DOHH2 (cell line): ENCODE measurements at regions not wholly inside any gene's neighbourhood (a gene's known extent, or its start where the extent isn't known, plus 50 kb on each side); places are given as distances from the start of the nearest gene placed in this dataset.

ENCODE experiments used
- H3F3A ChIP-seq: fragments of 200-600 bp; sonication (generic), shearing (Covaris generic); 2 replicates; pipeline ENCODE4 v1.6.0; 2016; ENCODE audit warnings: antibody characterized with exemption, mild to moderate bottlenecking; ENCODE audit not compliant: control insufficient read depth, insufficient read depth
- H3K27ac ChIP-seq: fragments of 200-600 bp; sonication (generic); 2 replicates; pipeline ENCODE4 v1.5.1; 2014; ENCODE audit warnings: low read depth, mild to moderate bottlenecking, low read length, moderate library complexity
- H3K27me3 ChIP-seq: fragments of 200-600 bp; sonication (generic); 2 replicates; pipeline ENCODE4 v1.6.1; 2014; ENCODE audit warnings: mild to moderate bottlenecking, low read length, mixed read lengths; ENCODE audit not compliant: control insufficient read depth
- H3K36me3 ChIP-seq: fragments of 200-600 bp; sonication (generic); 2 replicates; pipeline ENCODE4 v1.6.1; 2014; ENCODE audit warnings: mild to moderate bottlenecking, low read length, moderate library complexity, mixed read lengths; ENCODE audit not compliant: control insufficient read depth
- H3K4me1 ChIP-seq: fragments of 200-600 bp; sonication (generic); 2 replicates; pipeline ENCODE4 v1.6.1; 2014; ENCODE audit warnings: mild to moderate bottlenecking, low read length, mixed read lengths; ENCODE audit not compliant: control insufficient read depth
- H3K4me2 ChIP-seq: fragments of 200-600 bp; sonication (generic); 2 replicates; pipeline ENCODE4 v1.6.0; 2014; ENCODE audit warnings: mild to moderate bottlenecking, low read length, moderate library complexity
- H3K4me3 ChIP-seq: fragments of 200-600 bp; sonication (generic); 2 replicates; pipeline ENCODE4 v1.5.1; 2014; ENCODE audit warnings: mild to moderate bottlenecking, low read length, mixed read lengths
- H3K79me2 ChIP-seq: fragments of 200-600 bp; sonication (generic); 2 replicates; pipeline ENCODE4 v1.6.1; 2014; ENCODE audit warnings: mild to moderate bottlenecking, low read length, mixed read lengths; ENCODE audit not compliant: control insufficient read depth
- H3K9me2 ChIP-seq: fragments of 200-600 bp; sonication (generic); replicated peaks from 2 replicates; pipeline ENCODE4 v1.6.1; 2014; ENCODE audit warnings: mild to moderate bottlenecking, low read length, mixed read lengths; ENCODE audit not compliant: control insufficient read depth
- H3K9me3 ChIP-seq: fragments of 200-600 bp; sonication (generic); 2 replicates; pipeline ENCODE4 v1.6.1; 2014; ENCODE audit warnings: antibody characterized with exemption, low read length, mixed read lengths; ENCODE audit not compliant: control insufficient read depth, insufficient read depth
- H4K20me1 ChIP-seq: fragments of 200-600 bp; sonication (generic); 2 replicates; pipeline ENCODE4 v1.6.0; 2014; ENCODE audit warnings: low read depth, mild to moderate bottlenecking, antibody characterized with exemption, low read length, moderate library complexity; ENCODE audit not compliant: control insufficient read depth, insufficient read depth
- EZH2phosphoT487 ChIP-seq: fragments of 200-600 bp; sonication (generic); IDR thresholded peaks from 2 replicates; pipeline ENCODE4 v1.6.1; 2017; ENCODE audit warnings: borderline replicate concordance, mild to moderate bottlenecking, antibody characterized with exemption, low read length, moderate library complexity, mixed read lengths
- TF ChIP-seq, protein P1 (sequence below): fragments of 200-600 bp; sonication (generic); IDR thresholded peaks from one replicate; pipeline ENCODE4 v1.5.1; 2014; ENCODE audit warnings: antibody characterized with exemption, mild to moderate bottlenecking, low read depth, low read length; ENCODE audit not compliant: poor library complexity, severe bottlenecking

DNA sequence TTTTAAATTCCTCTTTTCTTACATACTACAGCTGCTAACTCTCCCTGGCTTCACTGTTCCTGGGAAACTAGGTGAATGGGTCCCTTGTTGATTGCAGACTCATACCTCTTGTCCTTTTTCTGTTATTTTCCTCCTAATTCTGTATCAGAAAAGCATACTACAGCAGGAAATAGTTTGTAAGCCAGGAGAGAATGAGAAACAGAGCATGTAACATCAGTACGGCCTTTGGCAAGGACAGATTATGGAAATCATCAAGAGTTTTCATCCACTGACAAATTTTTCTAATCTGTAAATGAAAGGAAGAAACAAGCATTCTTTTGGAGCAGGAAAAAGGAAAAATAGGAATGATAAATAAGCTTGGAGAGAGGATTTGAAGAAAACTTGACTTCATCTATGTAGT, 239.2 kb downstream of the ANTXR2 start:
- Histone ChIP-seq H4K20me1 (no peaks in the 10 kb centered on the region), H3K9me2 (no peaks in the 10 kb centered on the region), H3K4me3 (no peak overlapping the region), H3K4me1 (no peaks in the 10 kb centered on the region), H3K27ac (no peak overlapping the region), H3K27me3 (no peaks in the 10 kb centered on the region), H3K79me2 (no peaks in the 10 kb centered on the region), H3F3A (no peaks in the 10 kb centered on the region), H3K4me2 (no peak overlapping the region), H3K36me3 (no peaks in the 10 kb centered on the region), H3K9me3 (no peaks in the 10 kb centered on the region)
- TF ChIP-seq, protein P1, sequence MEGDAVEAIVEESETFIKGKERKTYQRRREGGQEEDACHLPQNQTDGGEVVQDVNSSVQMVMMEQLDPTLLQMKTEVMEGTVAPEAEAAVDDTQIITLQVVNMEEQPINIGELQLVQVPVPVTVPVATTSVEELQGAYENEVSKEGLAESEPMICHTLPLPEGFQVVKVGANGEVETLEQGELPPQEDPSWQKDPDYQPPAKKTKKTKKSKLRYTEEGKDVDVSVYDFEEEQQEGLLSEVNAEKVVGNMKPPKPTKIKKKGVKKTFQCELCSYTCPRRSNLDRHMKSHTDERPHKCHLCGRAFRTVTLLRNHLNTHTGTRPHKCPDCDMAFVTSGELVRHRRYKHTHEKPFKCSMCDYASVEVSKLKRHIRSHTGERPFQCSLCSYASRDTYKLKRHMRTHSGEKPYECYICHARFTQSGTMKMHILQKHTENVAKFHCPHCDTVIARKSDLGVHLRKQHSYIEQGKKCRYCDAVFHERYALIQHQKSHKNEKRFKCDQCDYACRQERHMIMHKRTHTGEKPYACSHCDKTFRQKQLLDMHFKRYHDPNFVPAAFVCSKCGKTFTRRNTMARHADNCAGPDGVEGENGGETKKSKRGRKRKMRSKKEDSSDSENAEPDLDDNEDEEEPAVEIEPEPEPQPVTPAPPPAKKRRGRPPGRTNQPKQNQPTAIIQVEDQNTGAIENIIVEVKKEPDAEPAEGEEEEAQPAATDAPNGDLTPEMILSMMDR: no peak
- no peak for TF ChIP-seq EZH2phosphoT487

GRCh38 chr4:79831701-79832514, 241.1 kb downstream of the ANTXR2 start:
- Histone ChIP-seq H3F3A (no peaks in the 10 kb centered on the region), H3K9me3 (no peaks in the 10 kb centered on the region), H3K27ac (no peak overlapping the region)

DNA sequence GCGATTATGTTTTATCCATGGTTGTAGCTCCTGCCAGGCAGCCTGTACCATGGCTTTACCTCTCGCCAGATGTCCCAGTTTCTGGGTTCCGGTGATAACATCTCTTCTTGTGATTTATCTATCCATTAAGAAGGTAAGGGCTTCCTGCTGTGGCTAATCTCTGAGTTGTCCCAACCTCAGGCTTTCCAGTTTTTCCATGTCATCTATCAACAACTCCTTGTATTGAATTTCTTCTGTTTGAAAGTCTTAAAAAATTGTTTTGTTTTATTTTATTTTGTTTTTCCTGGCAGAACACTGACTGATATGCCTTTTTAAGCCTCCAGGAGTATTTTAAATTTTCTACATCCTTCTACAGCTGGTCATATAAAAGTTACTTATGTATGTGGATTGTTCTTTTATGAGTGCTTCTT, 241.9 kb downstream of the ANTXR2 start:
- no peaks in the 10 kb centered on the region for H3K4me1 ChIP-seq
- H3K9me3 ChIP-seq: no peaks in the 10 kb centered on the region
- no peaks in the 10 kb centered on the region for H3K27me3 ChIP-seq
- no peaks in the 10 kb centered on the region for H3K79me2 ChIP-seq
- H4K20me1 ChIP-seq: no peaks in the 10 kb centered on the region
- no peaks in the 10 kb centered on the region for H3K9me2 ChIP-seq
- H3K4me3 ChIP-seq: no peak overlapping the region
- H3K4me2 ChIP-seq: no peak overlapping the region
- H3K27ac ChIP-seq: no peak overlapping the region
- TF ChIP-seq EZH2phosphoT487: no peak
- TF ChIP-seq, protein P1: no peak
- H3K36me3 ChIP-seq: no peaks in the 10 kb centered on the region
- no peaks in the 10 kb centered on the region for H3F3A ChIP-seq

More at GRCh38 chr4:79831701-79832514, 241.1 kb downstream of the ANTXR2 start:
- no peaks in the 10 kb centered on the region for H3K9me2 ChIP-seq
- no peak for TF ChIP-seq EZH2phosphoT487
- TF ChIP-seq, protein P1: no peak
- no peaks in the 10 kb centered on the region for H3K27me3 ChIP-seq
- no peaks in the 10 kb centered on the region for H4K20me1 ChIP-seq
- no peak overlapping the region for H3K4me2 ChIP-seq
- H3K4me1 ChIP-seq: no peaks in the 10 kb centered on the region
- H3K79me2 ChIP-seq: no peaks in the 10 kb centered on the region
- H3K4me3 ChIP-seq: no peak overlapping the region
- H3K36me3 ChIP-seq: no peaks in the 10 kb centered on the region
